ENCODE measurements at regions not wholly inside any gene's neighbourhood (a gene's known extent, or its start where the extent isn't known, plus 50 kb on each side); places are given as distances from the start of the nearest gene placed in this dataset.

GRCh38 chr12:84186433-84186832 lies 726.2 kb downstream of the SLC6A15 start:
- H3K4me3 ChIP-seq (ENCODE audit: low read depth, low read length, poor library complexity, severe bottlenecking): no peak overlapping the region

GRCh38 chr12:84183576-84183975 lies 729.0 kb downstream of the SLC6A15 start:
- Histone ChIP-seq H4K20me1 (ENCODE audit: insufficient read depth, low read length) (no peaks in the 10 kb centered on the region), H3F3A (ENCODE audit: insufficient read depth, low read length) (no peaks in the 10 kb centered on the region), H3K9me3 (ENCODE audit: low read length) (no peaks in the 10 kb centered on the region), H3K4me2 (ENCODE audit: low read length) (no peak overlapping the region), H2AFZ (ENCODE audit: low read length) (no peak overlapping the region), H3K4me3 (ENCODE audit: low read depth, low read length, poor library complexity, severe bottlenecking) (no peak overlapping the region), H3K4me1 (ENCODE audit: insufficient read depth, low read length, severe bottlenecking) (no peaks in the 10 kb centered on the region), H3K36me3 (ENCODE audit: insufficient read depth, low read length) (no peaks in the 10 kb centered on the region), H3K9me2 (ENCODE audit: low read depth, low read length) (no peaks in the 10 kb centered on the region), H3K27me3 (ENCODE audit: insufficient read depth, low read length) (no peaks in the 10 kb centered on the region), H3K27ac (ENCODE audit: low read depth, low read length, poor library complexity, severe bottlenecking) (no peak overlapping the region), H3K79me2 (ENCODE audit: insufficient read depth, low read length) (no peaks in the 10 kb centered on the region), H3K9ac (ENCODE audit: low read length) (no peak overlapping the region)
- TF ChIP-seq CTCF (IDR thresholded peaks at IDR 0.05; ENCODE audit: low read length) (no peak), EZH2 (IDR thresholded peaks at IDR 0.05; ENCODE audit: borderline replicate concordance, low read length) (no peak)

More at GRCh38 chr12:84186433-84186832, 726.2 kb downstream of the SLC6A15 start:
- H4K20me1 ChIP-seq (ENCODE audit: insufficient read depth, low read length): no peaks in the 10 kb centered on the region
- TF ChIP-seq EZH2 (IDR thresholded peaks at IDR 0.05; ENCODE audit: borderline replicate concordance, low read length): no peak
- no peak for TF ChIP-seq CTCF (IDR thresholded peaks at IDR 0.05; ENCODE audit: low read length)
- no peaks in the 10 kb centered on the region for H3K9me3 ChIP-seq (ENCODE audit: low read length)
- H3K9ac ChIP-seq (ENCODE audit: low read length): no peak overlapping the region
- no peak overlapping the region for H2AFZ ChIP-seq (ENCODE audit: low read length)
- no peaks in the 10 kb centered on the region for H3F3A ChIP-seq (ENCODE audit: insufficient read depth, low read length)
- H3K4me1 ChIP-seq (ENCODE audit: insufficient read depth, low read length, severe bottlenecking): no peaks in the 10 kb centered on the region
- H3K4me2 ChIP-seq (ENCODE audit: low read length): no peak overlapping the region
- no peaks in the 10 kb centered on the region for H3K79me2 ChIP-seq (ENCODE audit: insufficient read depth, low read length)
- no peaks in the 10 kb centered on the region for H3K36me3 ChIP-seq (ENCODE audit: insufficient read depth, low read length)
- H3K27me3 ChIP-seq (ENCODE audit: insufficient read depth, low read length): no peaks in the 10 kb centered on the region
- H3K27ac ChIP-seq (ENCODE audit: low read depth, low read length, poor library complexity, severe bottlenecking): no peak overlapping the region
- H3K9me2 ChIP-seq (ENCODE audit: low read depth, low read length): no peaks in the 10 kb centered on the region

GRCh38 chr12:84174115-84174514 lies 738.5 kb downstream of the SLC6A15 start:
- no peak overlapping the region for H3K4me3 ChIP-seq (ENCODE audit: low read depth, low read length, poor library complexity, severe bottlenecking)
- H2AFZ ChIP-seq (ENCODE audit: low read length): no peak overlapping the region
- H4K20me1 ChIP-seq (ENCODE audit: insufficient read depth, low read length): no peaks in the 10 kb centered on the region
- H3K4me1 ChIP-seq (ENCODE audit: insufficient read depth, low read length, severe bottlenecking): no peaks in the 10 kb centered on the region
- TF ChIP-seq CTCF (IDR thresholded peaks at IDR 0.05; ENCODE audit: low read length) (no peak), EZH2 (IDR thresholded peaks at IDR 0.05; ENCODE audit: borderline replicate concordance, low read length) (no peak)
- no peaks in the 10 kb centered on the region for H3K9me2 ChIP-seq (ENCODE audit: low read depth, low read length)
- H3K27ac ChIP-seq (ENCODE audit: low read depth, low read length, poor library complexity, severe bottlenecking): no peak overlapping the region
- H3K36me3 ChIP-seq (ENCODE audit: insufficient read depth, low read length): no peaks in the 10 kb centered on the region
- H3F3A ChIP-seq (ENCODE audit: insufficient read depth, low read length): no peaks in the 10 kb centered on the region
- no peak overlapping the region for H3K9ac ChIP-seq (ENCODE audit: low read length)
- no peak overlapping the region for H3K4me2 ChIP-seq (ENCODE audit: low read length)
- no peaks in the 10 kb centered on the region for H3K9me3 ChIP-seq (ENCODE audit: low read length)
- H3K27me3 ChIP-seq (ENCODE audit: insufficient read depth, low read length): no peaks in the 10 kb centered on the region
- no peaks in the 10 kb centered on the region for H3K79me2 ChIP-seq (ENCODE audit: insufficient read depth, low read length)
